Spleen (tissue), 11 donors: ENCODE measurements at regions not wholly inside any gene's neighbourhood (a gene's known extent, or its start where the extent isn't known, plus 50 kb on each side); places are given as distances from the start of the nearest gene placed in this dataset.

Experiments used
- DNase-seq: peaks from one replicate; pipeline ENCODE4 v3.0.0-alpha.2; 2020
- H3K27ac ChIP-seq, 8 donors: fragments of 200-600 bp; sonication (generic) in 7 of 8; 1 replicate in 4 of 8; 2 replicates in 4 of 8; pipeline versions ENCODE4 v1.5.0 to v1.8.0; 2016 to 2021; ENCODE audit warnings: inconsistent platforms in 4 of 8, mild to moderate bottlenecking in 4 of 8, moderate library complexity in 1 of 8
- H3K27me3 ChIP-seq, 7 donors: fragments of 200-600 bp; sonication (generic) in 6 of 7; replicated peaks in 1 of 7; 1 replicate in 4 of 7; 2 replicates in 3 of 7; pipeline versions ENCODE4 v1.5.0 to v1.8.0; 2016 to 2021; ENCODE audit warnings: inconsistent platforms in 3 of 7, mild to moderate bottlenecking in 1 of 7
- H3K36me3 ChIP-seq, 6 donors: fragments of 200-600 bp; sonication (generic) in 5 of 6; 1 replicate in 4 of 6; 2 replicates in 2 of 6; pipeline versions ENCODE4 v1.5.0 to v1.8.0; 2016 to 2021; ENCODE audit warnings: inconsistent platforms in 2 of 6
- H3K4me1 ChIP-seq, 6 donors: fragments of 200-600 bp; sonication (generic) in 5 of 6; 1 replicate in 3 of 6; 2 replicates in 3 of 6; pipeline versions ENCODE4 v1.5.0 to v1.8.0; 2016 to 2021; ENCODE audit warnings: inconsistent platforms in 3 of 6
- H3K4me3 ChIP-seq, 8 donors: fragments of 200-600 bp; sonication (generic) in 7 of 8; 1 replicate in 4 of 8; 2 replicates in 4 of 8; pipeline versions ENCODE4 v1.5.0 to v1.8.0; 2016 to 2021; ENCODE audit warnings: inconsistent platforms in 4 of 8, mild to moderate bottlenecking in 4 of 8, moderate library complexity in 2 of 8
- H3K9me3 ChIP-seq, 8 donors: fragments of 200-600 bp; sonication (generic) in 7 of 8; 1 replicate in 4 of 8; 2 replicates in 4 of 8; pipeline versions ENCODE4 v1.5.0 to v1.8.0; 2016 to 2021; ENCODE audit warnings: inconsistent platforms in 4 of 8
- POLR2A ChIP-seq, 3 donors: fragments of 450-650 bp; IDR thresholded peaks; one replicate each; pipeline ENCODE4 v1.5.1; 2017; ENCODE audit warnings: antibody characterized with exemption in 3 of 3, mild to moderate bottlenecking in 1 of 3
- POLR2AphosphoS5 ChIP-seq, 3 donors: sonication (generic); formaldehyde crosslinking; IDR thresholded peaks; one replicate each; pipeline ENCODE4 v1.5.1; 2017; ENCODE audit warnings: antibody characterized with exemption in 3 of 3
- WGBS, 5 donors: extraction: QIAGEN DNeasy Blood & Tissue Kit in 3 of 5; methylation state at CpG; one replicate each; pipeline versions ENCODE4 v1.1.5 to v1.1.7; 2013 to 2018; 5-methylcytosine and 5-hydroxymethylcytosine counted together
- intact Hi-C: fragments of 100-400 bp; cut with DNase I; formaldehyde crosslinking; loops from one replicate; pipeline ENCODE4 v1.15.0; 2023; ENCODE audit warnings: low total_unique reads
- TF ChIP-seq, protein P1 (sequence below), 11 experiments: fragments of 200-600 bp in 7 of 11; fragments of 450-650 bp in 4 of 11; sonication (generic) in 4 of 11; IDR thresholded peaks in 8 of 11; conservative IDR thresholded peaks in 3 of 11; 1 replicate in 7 of 11; 2 replicates in 4 of 11; pipeline versions ENCODE4 v1.4.0 to v1.8.0; 2016 to 2021; ENCODE audit warnings: antibody characterized with exemption in 11 of 11, inconsistent platforms in 4 of 11, mild to moderate bottlenecking in 1 of 11
- donor health status: healthy with polysubstance abuse.
- donor health status: DM: no; HTN: no; CAD: no; lungs with moderate emphysema.
- donor health status: DM: no; HTN: no; CAD: no.
- donor health status: Bipolar disorder and iron deficiency.
- donor health status: healthy.
- donor health status: DM: no; HTN: no; CAD: no.
- donor health status: DM: yes; HTN: yes; CAD: no.

GRCh38 chr3:84108442-84108971 lies 850.3 kb upstream of the CADM2 start:
- no peak overlapping the region for H3K4me3 ChIP-seq
- DNase-seq = no peak
- no peaks in the 10 kb centered on the region for H3K27me3 ChIP-seq
- 30 to 46% (median 45%) methylated on average over 4 of the region's 4 CpGs for WGBS, 5 donors
- no peak overlapping the region for H3K27ac ChIP-seq
- TF ChIP-seq POLR2AphosphoS5 (IDR thresholded peaks at IDR 0.05) = no peak
- TF ChIP-seq POLR2A (IDR thresholded peaks at IDR 0.05) = no peak
- TF ChIP-seq, protein P1, sequence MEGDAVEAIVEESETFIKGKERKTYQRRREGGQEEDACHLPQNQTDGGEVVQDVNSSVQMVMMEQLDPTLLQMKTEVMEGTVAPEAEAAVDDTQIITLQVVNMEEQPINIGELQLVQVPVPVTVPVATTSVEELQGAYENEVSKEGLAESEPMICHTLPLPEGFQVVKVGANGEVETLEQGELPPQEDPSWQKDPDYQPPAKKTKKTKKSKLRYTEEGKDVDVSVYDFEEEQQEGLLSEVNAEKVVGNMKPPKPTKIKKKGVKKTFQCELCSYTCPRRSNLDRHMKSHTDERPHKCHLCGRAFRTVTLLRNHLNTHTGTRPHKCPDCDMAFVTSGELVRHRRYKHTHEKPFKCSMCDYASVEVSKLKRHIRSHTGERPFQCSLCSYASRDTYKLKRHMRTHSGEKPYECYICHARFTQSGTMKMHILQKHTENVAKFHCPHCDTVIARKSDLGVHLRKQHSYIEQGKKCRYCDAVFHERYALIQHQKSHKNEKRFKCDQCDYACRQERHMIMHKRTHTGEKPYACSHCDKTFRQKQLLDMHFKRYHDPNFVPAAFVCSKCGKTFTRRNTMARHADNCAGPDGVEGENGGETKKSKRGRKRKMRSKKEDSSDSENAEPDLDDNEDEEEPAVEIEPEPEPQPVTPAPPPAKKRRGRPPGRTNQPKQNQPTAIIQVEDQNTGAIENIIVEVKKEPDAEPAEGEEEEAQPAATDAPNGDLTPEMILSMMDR (IDR thresholded peaks at IDR 0.05 in 8 of 11, conservative IDR thresholded peaks at IDR 0.05 in 3 of 11) = no peak
- H3K9me3 ChIP-seq = peaks cover 0 to 8% (median 2%) of the 10 kb centered on the region in 8 donors
- H3K36me3 ChIP-seq = no peaks in the 10 kb centered on the region
- intact Hi-C loops = no loop called here
- no peaks in the 10 kb centered on the region for H3K4me1 ChIP-seq

DNA sequence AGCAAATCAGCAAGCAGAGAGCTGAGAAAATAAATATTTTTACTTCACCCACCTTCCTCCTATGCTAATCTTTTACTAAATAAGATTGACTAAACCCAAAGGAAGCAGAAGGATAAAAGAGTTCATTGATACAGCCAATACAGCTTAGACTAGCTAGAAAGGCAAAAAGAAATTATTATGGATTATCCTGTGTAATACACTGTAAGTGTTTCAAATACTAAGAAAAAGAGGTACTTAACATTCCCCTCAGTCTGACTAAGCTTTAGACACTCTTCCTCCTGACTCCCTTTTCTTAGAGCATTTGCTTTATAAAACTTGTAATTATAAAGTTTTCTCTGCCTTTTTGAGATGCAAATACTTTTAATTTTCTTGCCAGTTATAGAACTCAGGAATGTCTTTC lies 848.9 kb upstream of the CADM2 start:
- TF ChIP-seq POLR2A (IDR thresholded peaks at IDR 0.05) (no peak), POLR2AphosphoS5 (IDR thresholded peaks at IDR 0.05) (no peak)
- TF ChIP-seq, protein P1 (IDR thresholded peaks at IDR 0.05 in 8 of 11, conservative IDR thresholded peaks at IDR 0.05 in 3 of 11) = no peak

GRCh38 chr3:84110787-84111186 lies 848.0 kb upstream of the CADM2 start:
- no peak for TF ChIP-seq POLR2AphosphoS5 (IDR thresholded peaks at IDR 0.05)
- no peak for TF ChIP-seq POLR2A (IDR thresholded peaks at IDR 0.05)
- TF ChIP-seq, protein P1 (IDR thresholded peaks at IDR 0.05 in 8 of 11, conservative IDR thresholded peaks at IDR 0.05 in 3 of 11) = no peak
- intact Hi-C loops = no loop called here
- H3K36me3 ChIP-seq = no peaks in the 10 kb centered on the region

More for the DNA sequence above, 848.9 kb upstream of the CADM2 start:
- Histone ChIP-seq H3K4me3 (no peak overlapping the region), H3K27ac (no peak overlapping the region), H3K36me3 (no peaks in the 10 kb centered on the region), H3K4me1 (no peaks in the 10 kb centered on the region), H3K27me3 (no peaks in the 10 kb centered on the region), H3K9me3 (peaks cover 0 to 10% (median 6%) of the 10 kb centered on the region in 8 donors)
- DNase-seq = no peak
- intact Hi-C loops = no loop called here

GRCh38 chr3:84125201-84125721 lies 833.5 kb upstream of the CADM2 start:
- peak; percentile 54 for DNase-seq
- Histone ChIP-seq H3K4me3 (no peak overlapping the region), H3K9me3 (peaks cover 0 to 34% (median 13%) of the 10 kb centered on the region in 8 donors), H3K27ac (no peak overlapping the region), H3K27me3 (no peaks in the 10 kb centered on the region), H3K4me1 (no peaks in the 10 kb centered on the region), H3K36me3 (no peaks in the 10 kb centered on the region)
- no peak for TF ChIP-seq POLR2A (IDR thresholded peaks at IDR 0.05)
- no peak for TF ChIP-seq POLR2AphosphoS5 (IDR thresholded peaks at IDR 0.05)
- TF ChIP-seq, protein P1 (IDR thresholded peaks at IDR 0.05 in 8 of 11, conservative IDR thresholded peaks at IDR 0.05 in 3 of 11) = no peak
- 89 to 97% (median 93%) methylated on average over 5 to 12 of the region's 12 CpGs for WGBS, 5 donors
- intact Hi-C loops = no loop called here

More at GRCh38 chr3:84110787-84111186, 848.0 kb upstream of the CADM2 start:
- H3K4me1 ChIP-seq = no peaks in the 10 kb centered on the region
- H3K27me3 ChIP-seq = no peaks in the 10 kb centered on the region
- no peak overlapping the region for H3K4me3 ChIP-seq
- no peak overlapping the region for H3K27ac ChIP-seq
- peaks cover 0 to 19% (median 14%) of the 10 kb centered on the region in 8 donors for H3K9me3 ChIP-seq
- DNase-seq = no peak
